ENCODE measurements at regions not wholly inside any gene's neighbourhood (a gene's known extent, or its start where the extent isn't known, plus 50 kb on each side); places are given as distances from the start of the nearest gene placed in this dataset.

DNA sequence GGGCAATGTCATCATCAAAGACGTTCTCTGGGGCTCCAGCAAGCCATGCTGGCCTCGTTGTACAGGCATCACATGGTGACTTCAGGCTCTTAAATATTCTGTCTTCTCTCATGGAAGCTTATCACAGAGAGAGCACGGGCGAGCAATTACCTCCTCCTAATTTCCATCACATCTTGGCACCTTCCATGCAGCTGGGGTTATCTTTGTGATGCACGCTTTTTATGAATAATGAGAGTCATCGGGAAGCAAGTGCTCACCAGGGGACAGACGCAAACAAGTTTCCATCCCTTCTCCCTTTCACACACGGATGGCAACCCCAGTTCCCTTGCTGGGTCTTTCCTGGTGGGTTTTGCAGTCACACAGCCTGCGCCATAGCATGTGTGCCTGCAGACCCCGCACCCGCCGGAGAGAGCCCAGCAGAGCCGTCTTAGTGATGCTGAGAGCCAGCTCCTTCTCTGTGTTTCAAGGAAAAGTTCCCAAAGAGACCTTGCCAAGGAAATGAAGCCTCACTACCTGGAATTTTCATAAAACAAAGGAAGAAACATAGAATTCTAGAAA, 116.3 kb upstream of the AFDN start:
- TF ChIP-seq, protein P1, sequence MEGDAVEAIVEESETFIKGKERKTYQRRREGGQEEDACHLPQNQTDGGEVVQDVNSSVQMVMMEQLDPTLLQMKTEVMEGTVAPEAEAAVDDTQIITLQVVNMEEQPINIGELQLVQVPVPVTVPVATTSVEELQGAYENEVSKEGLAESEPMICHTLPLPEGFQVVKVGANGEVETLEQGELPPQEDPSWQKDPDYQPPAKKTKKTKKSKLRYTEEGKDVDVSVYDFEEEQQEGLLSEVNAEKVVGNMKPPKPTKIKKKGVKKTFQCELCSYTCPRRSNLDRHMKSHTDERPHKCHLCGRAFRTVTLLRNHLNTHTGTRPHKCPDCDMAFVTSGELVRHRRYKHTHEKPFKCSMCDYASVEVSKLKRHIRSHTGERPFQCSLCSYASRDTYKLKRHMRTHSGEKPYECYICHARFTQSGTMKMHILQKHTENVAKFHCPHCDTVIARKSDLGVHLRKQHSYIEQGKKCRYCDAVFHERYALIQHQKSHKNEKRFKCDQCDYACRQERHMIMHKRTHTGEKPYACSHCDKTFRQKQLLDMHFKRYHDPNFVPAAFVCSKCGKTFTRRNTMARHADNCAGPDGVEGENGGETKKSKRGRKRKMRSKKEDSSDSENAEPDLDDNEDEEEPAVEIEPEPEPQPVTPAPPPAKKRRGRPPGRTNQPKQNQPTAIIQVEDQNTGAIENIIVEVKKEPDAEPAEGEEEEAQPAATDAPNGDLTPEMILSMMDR (conservative IDR thresholded peaks at IDR 0.05): no peak
- TF ChIP-seq ZFX (IDR thresholded peaks at IDR 0.05): no peak

DNA sequence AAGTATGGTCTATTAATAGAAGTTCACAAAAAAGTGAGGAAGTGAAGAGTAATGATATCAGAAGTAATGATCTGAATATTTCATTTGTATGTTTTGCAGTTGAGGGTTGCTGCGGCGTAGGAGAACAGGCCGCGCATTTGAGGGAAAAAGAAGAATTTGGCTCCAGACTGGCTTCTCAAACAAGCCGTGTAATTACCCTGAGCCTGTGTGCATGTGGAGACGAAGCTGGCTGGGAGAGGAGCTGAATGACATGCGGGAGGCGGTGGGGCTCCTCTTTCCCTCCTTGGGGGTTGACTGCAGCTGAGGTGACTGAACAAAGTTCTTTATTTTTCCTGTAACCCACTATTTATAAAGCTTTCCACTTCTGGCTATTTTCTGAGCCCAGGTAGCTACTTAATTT, 115.5 kb upstream of the AFDN start:
- no peak overlapping the region for H3K27ac ChIP-seq
- TF ChIP-seq ZFX (IDR thresholded peaks at IDR 0.05): no peak

More for the DNA sequence above, 116.3 kb upstream of the AFDN start:
- H3K27ac ChIP-seq: no peak overlapping the region

DNA sequence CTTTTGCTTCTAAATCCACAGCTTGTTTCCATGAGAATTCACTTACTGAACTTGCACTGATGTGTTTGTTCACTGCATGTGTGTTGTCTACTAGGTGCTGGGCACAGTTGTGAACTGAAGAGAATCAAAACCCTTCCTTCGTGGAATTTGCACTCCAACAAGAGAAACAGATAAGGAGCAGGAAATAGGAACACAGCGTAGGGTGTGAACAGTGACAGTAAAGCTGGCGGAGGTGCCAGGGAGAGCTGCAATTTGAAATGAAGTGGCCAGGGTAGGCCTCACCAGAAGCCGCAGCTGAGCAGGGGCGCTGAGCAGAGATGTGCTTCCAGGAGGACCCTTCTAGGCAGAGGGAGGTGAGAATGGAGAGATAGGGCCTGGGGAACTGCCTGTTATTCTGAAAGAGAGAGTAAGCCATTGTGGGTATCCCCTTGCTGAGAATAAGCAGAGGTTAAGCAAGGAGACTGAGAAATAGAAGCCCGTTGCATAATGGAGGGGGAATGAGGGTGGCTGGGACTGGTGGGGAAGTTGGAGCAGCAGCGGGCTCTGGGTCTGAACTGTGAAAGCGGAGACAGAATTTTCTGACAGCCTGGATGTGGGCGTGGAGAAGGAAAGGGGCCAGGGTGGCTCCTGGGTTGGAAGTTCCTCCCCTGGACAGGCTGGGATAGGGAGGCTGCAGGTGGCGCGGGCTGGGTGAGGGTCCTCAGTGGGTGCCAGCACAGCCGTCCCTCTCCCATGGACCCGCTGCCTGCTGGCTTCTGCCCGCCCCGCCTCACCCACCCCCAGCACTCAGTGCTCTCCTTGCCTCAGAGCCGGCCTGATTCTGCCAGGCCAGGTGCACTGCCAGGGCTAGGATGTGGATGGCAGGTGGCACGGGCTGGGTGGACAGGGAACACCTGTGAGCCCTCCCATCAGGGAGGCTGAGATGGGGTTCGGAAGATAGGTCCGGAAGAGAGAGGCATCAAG, 114.7 kb upstream of the AFDN start:
- no peak overlapping the region for H3K27ac ChIP-seq
- TF ChIP-seq, protein P1 (conservative IDR thresholded peaks at IDR 0.05): no peak
- TF ChIP-seq ZFX (IDR thresholded peaks at IDR 0.05): no peak

DNA sequence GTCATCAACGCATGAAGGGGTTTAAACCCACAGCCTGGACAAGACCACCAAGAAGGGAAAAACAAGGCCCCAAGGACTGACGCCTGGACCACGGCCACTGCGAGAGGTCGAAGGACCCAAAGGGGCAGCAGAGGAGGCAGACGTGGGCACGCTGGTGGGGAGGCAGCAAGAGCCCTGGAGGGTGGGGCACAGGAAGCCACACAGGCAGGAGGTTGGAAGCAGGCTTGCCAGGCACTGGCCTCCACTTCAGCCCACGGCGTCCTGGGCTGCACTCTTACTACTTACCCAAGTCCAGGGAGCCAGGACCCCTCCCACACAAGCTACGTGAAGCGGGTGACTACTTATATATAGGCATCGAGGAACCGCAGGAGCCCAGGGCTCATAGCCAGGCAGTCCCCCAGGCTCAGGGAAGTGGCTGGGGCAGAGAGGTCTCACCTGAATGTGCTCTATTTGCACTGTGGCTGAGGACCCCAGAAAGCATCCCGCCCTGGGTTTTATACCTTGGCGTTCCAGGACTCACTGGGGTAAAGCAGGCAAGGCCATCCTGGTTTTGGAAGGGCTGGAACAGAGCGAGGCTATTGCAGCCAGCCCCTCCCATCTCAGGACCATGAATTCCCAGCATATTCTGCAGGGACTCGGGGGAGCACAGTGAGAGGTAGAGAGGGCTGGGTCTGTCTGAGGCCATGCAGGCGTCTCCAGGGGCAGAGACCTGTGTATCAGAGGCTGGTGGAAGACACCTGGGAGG, 113.8 kb upstream of the AFDN start:
- no peak overlapping the region for H3K27ac ChIP-seq
- TF ChIP-seq ZFX (IDR thresholded peaks at IDR 0.05): no peak
- TF ChIP-seq, protein P1 (conservative IDR thresholded peaks at IDR 0.05): no peak

DNA sequence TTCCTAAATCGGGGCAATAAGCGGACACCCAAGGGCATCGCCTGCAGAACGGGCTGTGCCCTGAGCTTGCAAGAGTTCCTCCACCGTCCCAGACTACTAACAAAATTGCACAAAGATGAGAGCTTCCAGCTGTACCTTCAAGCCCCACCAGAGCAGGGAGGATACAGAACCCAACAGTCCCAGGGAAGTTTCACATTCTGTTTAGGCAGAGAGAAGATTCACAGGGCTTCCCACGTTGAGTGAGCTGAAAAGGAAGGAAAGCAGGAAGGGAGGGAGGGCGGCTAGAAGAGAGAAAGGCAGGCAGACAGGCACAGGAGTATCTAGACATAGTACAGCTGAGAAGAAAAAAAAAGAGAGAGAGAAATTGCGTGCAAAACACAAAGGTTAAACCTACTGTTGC, 112.6 kb upstream of the AFDN start:
- TF ChIP-seq ZFX (IDR thresholded peaks at IDR 0.05): no peak
- TF ChIP-seq, protein P1 (conservative IDR thresholded peaks at IDR 0.05): no peak
- H3K27ac ChIP-seq: no peak overlapping the region

DNA sequence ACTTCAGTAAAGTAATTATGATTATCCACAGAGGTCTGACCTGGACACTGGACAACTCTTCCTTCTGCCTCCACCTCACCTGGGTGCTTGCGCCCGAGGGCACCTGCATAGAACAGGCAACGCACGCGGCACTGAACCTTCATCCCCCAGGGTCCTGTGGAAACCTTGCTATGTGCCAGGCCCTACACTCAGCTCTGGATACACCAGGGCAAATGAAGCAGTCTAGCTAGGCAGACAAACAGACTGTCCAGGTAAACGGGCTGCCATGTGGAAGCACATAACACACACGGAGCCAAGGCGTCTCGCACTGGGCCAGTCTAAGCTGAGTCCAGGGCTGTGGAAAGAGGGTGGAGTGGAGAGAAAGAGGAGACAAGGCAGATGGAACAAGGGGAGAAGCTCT, 109.3 kb upstream of the AFDN start:
- no peak for TF ChIP-seq ZFX (IDR thresholded peaks at IDR 0.05)
- TF ChIP-seq, protein P1 (conservative IDR thresholded peaks at IDR 0.05): no peak
- no peak overlapping the region for H3K27ac ChIP-seq

DNA sequence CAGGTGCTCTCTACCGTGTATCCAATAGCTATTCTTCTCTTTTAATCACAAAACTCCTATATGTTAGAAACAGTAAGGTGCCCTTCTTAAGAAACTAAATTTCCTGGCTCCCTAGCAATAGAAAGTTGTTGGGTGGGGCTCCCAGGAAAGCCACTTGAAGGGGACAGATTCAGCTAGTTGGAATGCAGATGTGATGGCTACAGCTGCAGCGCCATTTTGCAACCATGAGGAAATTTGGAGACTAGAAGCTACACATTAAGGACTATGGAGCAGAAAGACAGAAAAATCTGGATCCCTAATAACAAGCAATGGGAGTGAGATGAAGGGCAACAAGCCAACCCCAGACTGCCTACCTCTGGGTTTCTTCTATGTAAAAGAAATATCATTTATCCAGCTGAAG, 108.8 kb upstream of the AFDN start:
- no peak overlapping the region for H3K27ac ChIP-seq
- TF ChIP-seq, protein P1 (conservative IDR thresholded peaks at IDR 0.05): no peak
- no peak for TF ChIP-seq ZFX (IDR thresholded peaks at IDR 0.05)
